Calu3 (cell line): ENCODE measurements at regions not wholly inside any gene's neighbourhood (a gene's known extent, or its start where the extent isn't known, plus 50 kb on each side); places are given as distances from the start of the nearest gene placed in this dataset.

Source experiments
- BruUV-seq: library from RNA; stranded (reverse); fragments of 400-500 nt; replicated peaks from 2 replicates; lab custom pipeline; 2021; lab: Mats Ljungman, UMichigan
- CTCF ChIA-PET: fragments of 300-600 bp; sonication (Branson Sonifier 250); formaldehyde crosslinking; loops from one replicate; lab custom pipeline; 2022; ENCODE audit warnings: antibody characterized with exemption; lab: Charles Lee
- DNase-seq: peaks from one replicate; pipeline ENCODE4 v3.0.0; 2022
- H3K27ac Mint-ChIP-seq: one replicate; pipeline ENCODE4 v1.8.0; 2022; ENCODE audit warnings: mixed read lengths; ENCODE audit not compliant: unreplicated experiment
- H3K27me3 Mint-ChIP-seq: one replicate; pipeline ENCODE4 v1.8.0; 2022; ENCODE audit warnings: mixed read lengths; ENCODE audit not compliant: unreplicated experiment
- H3K36me3 Mint-ChIP-seq: one replicate; pipeline ENCODE4 v1.8.0; 2022; ENCODE audit warnings: mild to moderate bottlenecking, moderate library complexity, mixed read lengths; ENCODE audit not compliant: insufficient read depth, unreplicated experiment
- H3K4me1 Mint-ChIP-seq: one replicate; pipeline ENCODE4 v1.8.0; 2022; ENCODE audit warnings: mild to moderate bottlenecking, low read depth, mixed read lengths; ENCODE audit not compliant: unreplicated experiment
- H3K4me3 Mint-ChIP-seq: one replicate; pipeline ENCODE4 v1.8.0; 2022; ENCODE audit warnings: mild to moderate bottlenecking, low read depth, moderate library complexity, mixed read lengths; ENCODE audit not compliant: unreplicated experiment
- H3K9me3 Mint-ChIP-seq: one replicate; pipeline ENCODE4 v1.8.0; 2022; ENCODE audit warnings: low read depth, mixed read lengths; ENCODE audit not compliant: unreplicated experiment
- intact Hi-C: fragments of 100-400 bp; cut with micrococcal nuclease; formaldehyde crosslinking; loops from one replicate; pipeline ENCODE4 v1.10.0; 2022; ENCODE audit not compliant: unreplicated experiment
- TF ChIP-seq, protein P1 (sequence below): fragments of 200-600 bp; IDR thresholded peaks from one replicate; pipeline ENCODE4 v1.8.0; 2022; ENCODE audit warnings: antibody characterized with exemption; ENCODE audit not compliant: unreplicated experiment

DNA sequence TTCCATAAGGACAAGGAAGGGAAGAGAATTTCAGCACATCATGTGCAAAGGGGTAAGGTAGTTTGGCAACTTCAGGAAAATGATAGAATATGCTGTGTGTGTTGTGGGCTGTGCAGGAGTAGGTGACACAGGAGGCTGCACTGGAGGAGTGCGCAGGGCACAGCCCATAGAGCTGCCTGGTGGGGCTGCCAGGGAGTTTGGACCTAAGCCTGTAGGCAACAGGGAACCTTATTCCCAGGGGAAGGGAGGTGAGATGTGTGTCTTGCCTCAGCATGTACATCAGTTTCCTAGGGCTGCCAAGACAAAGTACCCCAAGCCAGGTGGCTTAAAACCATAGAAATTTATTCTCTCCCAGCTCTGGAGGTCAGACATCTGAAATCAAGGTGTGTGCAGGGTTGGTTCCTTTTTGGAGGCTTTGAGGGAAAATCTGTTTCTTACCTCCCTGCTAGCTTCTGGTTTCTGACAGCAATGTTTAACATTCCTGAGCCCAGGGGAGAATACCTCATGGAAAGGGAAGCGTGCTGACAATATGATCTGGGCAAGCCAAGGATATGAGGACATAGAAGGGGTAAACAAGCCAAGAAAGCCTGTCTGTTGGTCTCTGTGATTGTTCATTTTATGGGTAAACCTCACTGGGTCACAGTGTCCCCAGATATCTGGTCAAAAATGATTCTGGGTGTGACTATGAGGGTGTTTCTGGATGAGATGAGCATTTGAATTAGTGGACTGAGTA, 174.0 kb upstream of the NTF3 start:
- Mint-ChIP-seq H3K27me3 (no peaks in the 10 kb centered on the region), H3K36me3 (no peaks in the 10 kb centered on the region), H3K4me3 (no peak overlapping the region), H3K4me1 (no peaks in the 10 kb centered on the region), H3K9me3 (peaks cover 5% of the 10 kb centered on the region), H3K27ac (no peak overlapping the region)
- TF ChIP-seq, protein P1, sequence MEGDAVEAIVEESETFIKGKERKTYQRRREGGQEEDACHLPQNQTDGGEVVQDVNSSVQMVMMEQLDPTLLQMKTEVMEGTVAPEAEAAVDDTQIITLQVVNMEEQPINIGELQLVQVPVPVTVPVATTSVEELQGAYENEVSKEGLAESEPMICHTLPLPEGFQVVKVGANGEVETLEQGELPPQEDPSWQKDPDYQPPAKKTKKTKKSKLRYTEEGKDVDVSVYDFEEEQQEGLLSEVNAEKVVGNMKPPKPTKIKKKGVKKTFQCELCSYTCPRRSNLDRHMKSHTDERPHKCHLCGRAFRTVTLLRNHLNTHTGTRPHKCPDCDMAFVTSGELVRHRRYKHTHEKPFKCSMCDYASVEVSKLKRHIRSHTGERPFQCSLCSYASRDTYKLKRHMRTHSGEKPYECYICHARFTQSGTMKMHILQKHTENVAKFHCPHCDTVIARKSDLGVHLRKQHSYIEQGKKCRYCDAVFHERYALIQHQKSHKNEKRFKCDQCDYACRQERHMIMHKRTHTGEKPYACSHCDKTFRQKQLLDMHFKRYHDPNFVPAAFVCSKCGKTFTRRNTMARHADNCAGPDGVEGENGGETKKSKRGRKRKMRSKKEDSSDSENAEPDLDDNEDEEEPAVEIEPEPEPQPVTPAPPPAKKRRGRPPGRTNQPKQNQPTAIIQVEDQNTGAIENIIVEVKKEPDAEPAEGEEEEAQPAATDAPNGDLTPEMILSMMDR, result no peak
- no TSS peak for BruUV-seq
- CTCF ChIA-PET, result no interaction called here
- intact Hi-C loops, result no loop called here
- DNase-seq, result no peak

DNA sequence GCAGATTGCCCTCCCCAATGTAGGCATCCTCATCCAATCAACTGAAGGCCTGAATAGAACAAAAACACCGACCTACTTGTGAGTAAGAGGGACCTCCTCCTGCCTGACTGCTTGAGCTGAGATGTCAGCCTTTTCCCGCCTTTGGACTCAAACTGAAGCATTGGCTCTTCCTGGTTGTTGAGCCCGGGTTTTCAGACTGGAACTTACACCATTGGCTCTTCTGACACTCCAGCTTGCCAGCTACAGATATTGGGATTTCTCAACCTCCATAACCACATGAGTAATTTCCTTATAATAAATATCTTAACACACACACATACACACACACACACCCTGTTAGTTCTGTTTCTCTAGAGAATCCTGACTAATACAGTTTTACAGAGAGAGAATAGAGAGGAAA, 173.4 kb upstream of the NTF3 start:
- TF ChIP-seq, protein P1, result no peak
- no peak for DNase-seq
- no peaks in the 10 kb centered on the region for H3K36me3 Mint-ChIP-seq
- no peak overlapping the region for H3K27ac Mint-ChIP-seq
- intact Hi-C loops, result no loop called here
- no peaks in the 10 kb centered on the region for H3K27me3 Mint-ChIP-seq
- no TSS peak for BruUV-seq
- H3K9me3 Mint-ChIP-seq, result peaks cover 5% of the 10 kb centered on the region
- no peak overlapping the region for H3K4me3 Mint-ChIP-seq
- CTCF ChIA-PET, result no interaction called here
- no peaks in the 10 kb centered on the region for H3K4me1 Mint-ChIP-seq

GRCh38 chr12:5258926-5259325, 173.0 kb upstream of the NTF3 start:
- CTCF ChIA-PET, result no interaction called here

DNA sequence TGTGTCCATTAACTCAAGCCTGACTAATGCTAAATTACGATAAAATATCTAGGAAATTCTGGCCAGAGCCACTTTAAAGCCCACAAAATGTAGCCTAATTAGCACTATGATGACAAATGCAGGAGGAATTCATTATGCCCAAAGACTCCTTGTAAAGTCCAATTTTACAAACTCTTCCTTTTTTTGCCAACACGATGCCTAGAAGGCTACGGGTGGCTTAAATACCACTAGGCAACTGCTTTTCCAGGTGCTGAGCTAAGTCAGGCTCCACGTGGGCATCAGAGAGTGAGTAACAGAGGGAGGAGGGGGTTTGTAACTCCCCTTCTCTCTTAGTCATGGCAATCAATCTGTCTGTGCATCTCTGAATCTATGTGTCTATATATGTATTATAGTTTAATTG, 172.4 kb upstream of the NTF3 start:
- no peak overlapping the region for H3K4me3 Mint-ChIP-seq
- H3K4me1 Mint-ChIP-seq, result no peaks in the 10 kb centered on the region
- H3K36me3 Mint-ChIP-seq, result no peaks in the 10 kb centered on the region
- H3K9me3 Mint-ChIP-seq, result peaks cover 5% of the 10 kb centered on the region
- no peak for DNase-seq
- CTCF ChIA-PET, result no interaction called here
- no peaks in the 10 kb centered on the region for H3K27me3 Mint-ChIP-seq
- TF ChIP-seq, protein P1, result no peak
- intact Hi-C loops, result no loop called here
- no peak overlapping the region for H3K27ac Mint-ChIP-seq
- BruUV-seq, result no TSS peak

More at GRCh38 chr12:5258926-5259325, 173.0 kb upstream of the NTF3 start:
- peaks cover 5% of the 10 kb centered on the region for H3K9me3 Mint-ChIP-seq
- DNase-seq, result no peak
- H3K36me3 Mint-ChIP-seq, result no peaks in the 10 kb centered on the region
- BruUV-seq, result no TSS peak
- TF ChIP-seq, protein P1, result no peak
- intact Hi-C loops, result no loop called here
- no peak overlapping the region for H3K27ac Mint-ChIP-seq
- no peaks in the 10 kb centered on the region for H3K27me3 Mint-ChIP-seq
- H3K4me3 Mint-ChIP-seq, result no peak overlapping the region
- no peaks in the 10 kb centered on the region for H3K4me1 Mint-ChIP-seq
